Stimulated activated naive CD8-positive, alpha-beta T cell treated with anti-CD3 and anti-CD28 coated beads, Interleukin-15, Interleukin-2, amounts not matched to agents 100 U/mL and 50 U/mL, for 24 hours (primary cell): ENCODE measurements at regions not wholly inside any gene's neighbourhood (a gene's known extent, or its start where the extent isn't known, plus 50 kb on each side); places are given as distances from the start of the nearest gene placed in this dataset.

Experiments used
- ATAC-seq: fragments of 150-1000 bp; cut with Tn5 transposase; one replicate; pipeline ENCODE4 v1.10.0; 2021
- DNase-seq: peaks from one replicate; pipeline ENCODE4 v3.0.0; 2021

- no peak for ATAC-seq
- DNase-seq, result no peak
Measured at GRCh38 chr1:98330224-98330623, 331.3 kb upstream of the SNX7 start.

DNA sequence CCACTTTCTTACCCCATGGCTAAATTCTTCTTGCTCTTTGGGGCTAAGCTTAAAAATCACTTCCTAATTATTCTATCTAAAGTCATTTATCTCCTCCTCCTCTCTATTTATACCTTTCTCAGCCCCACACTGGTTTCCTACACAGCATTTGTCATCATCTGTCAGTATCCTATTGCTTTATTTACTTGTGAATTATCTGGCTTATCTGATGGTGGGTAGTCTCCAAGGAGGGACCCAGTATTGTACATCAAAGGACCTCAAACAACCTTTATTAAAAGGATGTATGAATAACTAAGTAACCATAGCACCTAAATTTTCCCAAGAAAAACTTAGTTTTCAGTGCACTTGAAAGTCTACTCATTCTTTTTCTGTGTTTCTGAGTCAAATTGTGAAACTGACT, 332.7 kb upstream of the SNX7 start:
- DNase-seq (no peak), ATAC-seq (no peak)

DNA sequence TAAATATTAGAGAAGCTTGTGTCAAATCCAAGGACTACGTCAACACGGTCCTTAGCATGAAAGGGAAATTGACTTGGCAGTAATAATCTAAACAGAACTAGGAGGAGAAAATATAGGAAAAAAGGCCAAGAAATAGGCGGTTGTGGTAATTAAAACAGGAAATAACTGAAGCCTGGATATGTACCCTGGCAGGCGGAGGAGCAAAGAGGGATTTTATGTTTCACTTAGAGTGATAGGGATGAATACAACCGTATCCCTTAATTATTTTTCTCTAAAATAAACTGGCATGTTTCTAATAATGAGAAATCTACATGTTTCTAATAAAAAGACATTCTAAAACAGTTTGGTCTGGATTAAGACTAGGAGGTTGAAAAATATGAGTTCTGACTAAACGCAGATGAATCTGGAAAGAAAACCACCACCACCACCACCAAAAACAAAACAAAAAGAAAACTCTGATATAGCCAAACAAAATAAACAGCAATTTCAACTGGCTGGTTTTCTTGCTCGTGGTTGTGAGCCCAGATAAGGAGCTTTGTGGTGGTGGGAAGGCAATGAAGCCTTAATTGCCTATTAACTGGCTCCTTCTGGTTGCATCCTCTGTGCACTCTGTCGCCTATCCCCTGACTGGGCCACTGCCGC, 334.2 kb upstream of the SNX7 start:
- ATAC-seq (no peak), DNase-seq (no peak)

DNA sequence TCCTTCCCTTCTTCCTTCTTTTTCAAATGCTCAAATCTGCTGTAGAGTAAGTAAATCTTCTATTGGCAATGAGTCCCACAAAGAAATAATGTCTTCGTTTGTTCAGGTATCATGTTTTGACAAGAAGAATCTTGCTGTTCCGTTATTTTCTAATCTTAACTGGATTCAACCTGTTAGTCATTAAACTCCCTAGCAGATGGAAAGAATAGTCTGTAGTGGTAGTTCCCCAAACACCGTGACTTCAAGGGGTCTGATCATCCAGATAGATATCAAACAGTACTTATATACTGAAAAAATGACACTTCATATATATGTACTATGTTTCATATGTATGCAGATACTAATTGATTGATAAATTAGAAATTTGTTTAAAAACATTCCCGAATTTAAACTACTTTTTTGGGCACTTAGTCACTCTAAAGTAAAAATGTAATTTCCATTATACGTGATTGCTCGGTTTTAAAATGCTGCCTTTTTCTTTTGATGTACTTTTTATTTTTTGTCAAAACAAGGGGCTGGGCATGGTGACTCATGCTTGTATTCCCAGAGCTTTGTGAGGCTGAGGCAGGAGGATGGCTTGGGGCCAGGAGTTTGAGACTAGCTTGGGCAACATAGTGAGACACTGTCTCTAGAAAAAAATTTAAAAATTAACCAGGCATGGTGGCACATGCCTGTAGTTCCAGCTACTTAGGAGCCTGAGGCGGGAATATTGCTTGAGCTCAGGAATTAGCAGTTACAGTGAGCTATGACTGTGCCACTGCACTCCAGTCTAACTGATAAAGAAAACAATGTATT, 335.7 kb upstream of the SNX7 start:
- ATAC-seq, result no peak
- no peak for DNase-seq

DNA sequence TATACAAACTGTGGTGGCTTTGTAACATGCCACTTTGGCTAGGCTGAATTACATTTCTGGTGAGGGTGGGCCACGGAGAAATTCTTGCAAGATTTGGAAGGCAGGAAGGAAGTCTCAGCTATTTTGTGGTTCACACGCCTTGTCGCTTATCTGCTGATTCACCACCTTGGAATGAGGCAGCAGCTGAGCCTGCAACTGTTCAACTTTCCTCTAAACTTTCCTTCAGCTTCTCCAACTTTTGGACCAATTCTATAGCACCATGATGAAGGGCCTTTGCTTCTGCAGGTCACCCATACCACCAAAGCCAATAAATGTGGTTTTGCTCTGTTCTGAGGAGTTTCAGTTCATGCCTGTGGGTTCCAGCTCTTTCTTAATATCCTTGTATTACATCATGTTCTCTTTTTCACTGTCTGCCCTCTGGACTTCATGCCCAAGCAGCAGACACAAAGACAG, 337.6 kb upstream of the SNX7 start:
- DNase-seq (peak; percentile 2), ATAC-seq (no peak)

GRCh38 chr1:98323388-98323787, 338.1 kb upstream of the SNX7 start:
- DNase-seq, result no peak
- no peak for ATAC-seq

GRCh38 chr1:98322966-98323365, 338.6 kb upstream of the SNX7 start:
- no peak for DNase-seq

GRCh38 chr1:98322086-98322485, 339.4 kb upstream of the SNX7 start:
- DNase-seq (no peak), ATAC-seq (no peak)

More at GRCh38 chr1:98322966-98323365, 338.6 kb upstream of the SNX7 start:
- ATAC-seq, result no peak

- DNase-seq (no peak), ATAC-seq (no peak)
Measured at GRCh38 chr1:98321191-98321590, 340.3 kb upstream of the SNX7 start.

DNA sequence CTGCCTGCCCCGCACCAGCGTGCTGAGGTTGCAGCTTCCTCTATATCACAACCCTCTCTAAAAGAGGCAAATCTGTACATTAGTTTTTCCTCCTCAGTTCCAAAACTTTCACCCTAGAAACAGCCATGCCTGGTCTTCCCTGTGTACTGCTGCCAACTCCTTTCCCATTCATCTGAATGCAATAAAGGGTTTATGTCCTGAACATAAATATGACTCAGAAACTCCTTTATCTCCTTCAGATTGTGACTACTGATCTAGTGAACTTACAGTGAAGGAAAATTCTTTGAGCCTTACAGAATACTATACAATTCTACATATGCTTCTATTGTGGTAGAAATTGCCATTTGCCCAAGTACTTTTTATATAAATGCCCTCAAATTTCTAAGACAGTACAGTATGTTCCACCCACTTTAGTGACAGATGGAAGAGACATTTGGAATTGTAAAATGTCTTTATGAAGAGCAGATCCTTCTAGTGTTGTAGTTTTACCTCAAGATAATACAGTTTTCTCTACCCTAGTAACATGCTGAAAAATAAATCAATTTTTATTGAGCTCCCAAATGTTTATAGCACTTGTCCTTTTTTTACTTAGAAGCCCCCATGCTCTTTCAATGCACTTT, 345.1 kb upstream of the SNX7 start:
- ATAC-seq (no peak), DNase-seq (no peak)

DNA sequence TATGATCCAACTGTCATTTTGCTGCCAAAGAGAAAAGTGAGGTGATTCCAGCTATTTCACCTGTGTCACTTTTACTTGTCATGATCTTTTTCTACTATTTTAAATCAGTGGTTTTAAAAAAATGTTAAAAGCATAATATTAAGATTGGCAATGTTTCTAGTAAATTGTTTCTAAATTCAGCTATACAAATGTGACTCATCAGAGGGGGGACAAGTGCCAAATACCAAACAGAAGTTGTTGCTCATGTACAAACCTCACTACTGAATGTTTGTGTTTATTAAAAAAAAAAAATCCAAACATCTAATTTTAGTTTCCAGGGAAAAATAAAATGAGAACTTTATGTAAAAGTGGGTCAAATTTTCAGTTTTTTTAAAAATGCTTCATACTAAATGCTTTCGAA, 346.2 kb upstream of the SNX7 start:
- ATAC-seq, result no peak
- no peak for DNase-seq

- ATAC-seq, result no peak
- DNase-seq, result no peak
Measured at GRCh38 chr1:98314601-98315000, 346.9 kb upstream of the SNX7 start.

DNA sequence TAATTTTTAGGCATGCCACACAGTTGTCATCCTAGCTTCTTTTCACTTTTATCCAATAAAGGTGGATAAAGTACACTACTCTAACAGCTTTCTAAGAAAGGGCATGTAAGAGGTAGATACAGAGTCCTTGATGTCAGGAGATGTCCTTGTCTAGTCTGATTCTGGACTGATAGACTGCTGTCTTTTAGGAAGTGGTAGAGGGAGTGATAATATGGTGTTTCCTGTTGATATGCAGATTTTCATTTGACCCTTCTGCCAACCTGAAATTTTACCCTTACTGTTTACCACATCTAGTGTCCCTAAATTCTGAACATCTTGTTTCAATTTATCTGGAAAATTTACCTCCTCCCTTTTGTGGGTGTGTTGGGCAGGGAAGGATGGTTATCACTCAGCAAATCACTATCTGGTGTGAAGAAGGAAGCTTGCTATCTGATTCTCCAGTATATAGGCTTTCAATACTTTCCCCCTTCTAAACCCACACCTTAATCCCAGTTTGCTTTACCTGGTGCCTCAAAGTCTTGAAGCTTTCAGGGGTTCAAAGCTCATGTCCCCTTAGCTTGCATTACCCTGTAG, 354.9 kb upstream of the SNX7 start:
- DNase-seq (no peak), ATAC-seq (no peak)

DNA sequence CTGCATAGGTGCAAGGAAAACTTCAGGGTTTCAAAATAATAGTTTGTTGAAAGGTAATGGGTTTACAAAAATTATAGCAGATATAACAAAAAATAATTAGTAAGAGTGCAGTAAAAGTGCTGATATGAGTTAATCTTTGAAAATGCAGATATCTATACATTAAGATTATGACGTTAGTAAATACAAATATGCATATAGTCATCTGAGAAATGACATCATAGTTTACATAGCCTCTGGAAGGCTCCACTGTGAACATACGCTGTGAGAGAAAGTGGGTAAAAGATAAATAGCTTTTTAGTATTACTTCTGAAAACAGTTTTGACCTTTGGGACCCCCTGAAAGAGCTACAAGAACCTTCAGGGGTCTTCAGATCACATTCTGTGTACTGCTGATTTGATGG, 356.2 kb upstream of the SNX7 start:
- ATAC-seq, result no peak
- no peak for DNase-seq

DNA sequence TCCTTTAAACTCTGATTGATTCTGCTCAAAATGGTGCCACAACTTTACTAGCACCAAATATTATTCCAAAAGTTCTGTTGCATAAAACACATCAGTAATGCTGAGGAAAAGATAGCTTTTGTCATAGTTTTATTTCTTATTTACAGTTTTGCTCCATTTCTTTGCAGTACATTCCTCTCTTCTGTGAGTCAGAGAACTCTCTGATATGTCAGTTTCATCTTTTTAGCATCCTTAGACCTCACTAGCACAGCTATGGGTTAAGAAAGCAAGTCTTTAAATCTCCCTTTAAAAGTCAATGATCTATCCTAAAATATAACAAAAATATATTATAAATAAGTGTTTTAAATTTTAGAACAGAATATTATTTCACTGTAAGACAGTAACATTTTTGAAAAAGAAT, 356.6 kb upstream of the SNX7 start:
- no peak for DNase-seq
- no peak for ATAC-seq

GRCh38 chr1:98299861-98300260, 361.7 kb upstream of the SNX7 start:
- no peak for DNase-seq
- no peak for ATAC-seq

GRCh38 chr1:98299313-98299712, 362.2 kb upstream of the SNX7 start:
- no peak for ATAC-seq

GRCh38 chr1:98298319-98298718, 363.2 kb upstream of the SNX7 start:
- DNase-seq, result no peak
- no peak for ATAC-seq

More at GRCh38 chr1:98299313-98299712, 362.2 kb upstream of the SNX7 start:
- DNase-seq, result no peak

DNA sequence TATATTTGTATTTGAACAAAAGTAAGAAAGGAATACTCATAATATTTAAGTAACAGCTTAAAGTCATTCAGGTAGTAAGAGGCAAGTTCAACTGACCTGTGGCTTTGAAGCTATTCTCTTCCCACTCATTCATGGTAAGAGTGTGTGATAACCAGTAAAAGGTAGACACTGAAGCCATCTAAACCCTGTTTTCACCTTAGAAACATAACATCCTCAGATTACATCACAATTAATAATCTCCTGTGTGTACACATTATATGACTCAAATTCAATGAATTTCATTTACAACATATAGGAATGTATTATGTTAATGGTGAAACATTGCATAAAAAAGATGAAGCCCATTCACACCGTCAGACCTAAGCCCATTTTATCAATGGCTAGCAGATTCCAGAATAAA, 364.8 kb upstream of the SNX7 start:
- ATAC-seq (no peak), DNase-seq (no peak)

GRCh38 chr1:98294127-98294526, 367.4 kb upstream of the SNX7 start:
- no peak for DNase-seq
- no peak for ATAC-seq

DNA sequence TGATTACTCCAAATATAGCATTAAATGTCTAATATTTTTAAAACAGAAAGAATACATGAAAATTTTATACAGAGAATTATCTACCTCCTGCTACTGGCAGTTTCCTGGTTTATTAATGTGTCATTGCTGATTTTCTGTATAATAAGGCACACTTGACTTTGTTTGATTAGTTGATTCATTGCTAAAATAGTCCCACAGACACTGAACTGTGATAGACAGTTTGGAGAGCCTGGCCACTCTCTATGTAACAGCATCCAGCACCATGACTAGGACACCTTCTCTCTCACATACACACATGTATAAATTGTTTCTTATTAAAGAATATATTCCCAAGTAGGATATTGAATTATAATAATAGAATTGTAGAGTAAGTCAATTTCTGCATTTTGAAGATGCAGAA, 368.5 kb upstream of the SNX7 start:
- DNase-seq (no peak), ATAC-seq (no peak)

GRCh38 chr1:98289311-98289710, 368.5 kb upstream of the DPYD start:
- no peak for ATAC-seq

GRCh38 chr1:98288494-98288893, 367.7 kb upstream of the DPYD start:
- DNase-seq, result no peak

More at GRCh38 chr1:98289311-98289710, 368.5 kb upstream of the DPYD start:
- no peak for DNase-seq

More at GRCh38 chr1:98288494-98288893, 367.7 kb upstream of the DPYD start:
- no peak for ATAC-seq
